Stimulated activated CD4-positive, alpha-beta T cell treated with anti-CD3 and anti-CD28 coated beads, Interleukin-12 subunit alpha, Interleukin-12 subunit beta, amount 100 ng/mL, for 48 hours (primary cell): ENCODE measurements at regions not wholly inside any gene's neighbourhood (a gene's known extent, or its start where the extent isn't known, plus 50 kb on each side); places are given as distances from the start of the nearest gene placed in this dataset.

Source experiments
- DNase-seq, 3 donors: peaks; one replicate each; pipeline ENCODE4 v3.0.0-alpha.2; 2020; ENCODE audit warnings: low read depth in 2 of 3, low spot score in 1 of 3

GRCh38 chr7:52897713-52898112 lies 137.7 kb upstream of the POM121L12 start:
- DNase-seq: no peak

GRCh38 chr7:52897288-52897687 lies 138.1 kb upstream of the POM121L12 start:
- DNase-seq: no peak

GRCh38 chr7:52877240-52877639 lies 158.2 kb upstream of the POM121L12 start:
- DNase-seq: no peak

GRCh38 chr7:52876402-52876801 lies 159.0 kb upstream of the POM121L12 start:
- no peak for DNase-seq

- no peak for DNase-seq
Measured at GRCh38 chr7:52863652-52864051, 171.8 kb upstream of the POM121L12 start.

- no peak for DNase-seq
Measured at GRCh38 chr7:52862321-52862720, 173.1 kb upstream of the POM121L12 start.

GRCh38 chr7:52857367-52857766 lies 178.1 kb upstream of the POM121L12 start:
- no peak for DNase-seq

GRCh38 chr7:52854681-52855080 lies 180.8 kb upstream of the POM121L12 start:
- DNase-seq: no peak

GRCh38 chr7:52851547-52851946 lies 183.9 kb upstream of the POM121L12 start:
- DNase-seq: no peak

- DNase-seq: no peak
Measured at GRCh38 chr7:52843436-52843835, 192.0 kb upstream of the POM121L12 start.

- no peak for DNase-seq
Measured at GRCh38 chr7:52842202-52842900, 193.1 kb upstream of the POM121L12 start.

GRCh38 chr7:52838981-52839411 lies 196.4 kb upstream of the POM121L12 start:
- no peak for DNase-seq

- no peak for DNase-seq
Measured at GRCh38 chr7:52831321-52831720, 204.1 kb upstream of the POM121L12 start.

GRCh38 chr7:52830801-52831200 lies 204.6 kb upstream of the POM121L12 start:
- no peak for DNase-seq

GRCh38 chr7:52826515-52827265 lies 208.7 kb upstream of the POM121L12 start:
- DNase-seq: no peak

GRCh38 chr7:52825611-52826010 lies 209.8 kb upstream of the POM121L12 start:
- no peak for DNase-seq

- DNase-seq: no peak
Measured at GRCh38 chr7:52811537-52811936, 223.9 kb upstream of the POM121L12 start.

- no peak for DNase-seq
Measured at GRCh38 chr7:52799817-52800216, 235.6 kb upstream of the POM121L12 start.

- no peak for DNase-seq
Measured at GRCh38 chr7:52797801-52798200, 237.6 kb upstream of the POM121L12 start.

- no peak for DNase-seq
Measured at GRCh38 chr7:52794621-52795020, 240.8 kb upstream of the POM121L12 start.

- no peak for DNase-seq
Measured at GRCh38 chr7:52791176-52791700, 244.2 kb upstream of the POM121L12 start.

- DNase-seq: no peak
Measured at GRCh38 chr7:52786174-52786573, 249.3 kb upstream of the POM121L12 start.
